COLO668 (cell line): ENCODE measurements at regions not wholly inside any gene's neighbourhood (a gene's known extent, or its start where the extent isn't known, plus 50 kb on each side); places are given as distances from the start of the nearest gene placed in this dataset.

Source experiments
- DNase-seq: peaks from one replicate; lab custom pipeline; 2025; ENCODE audit not compliant: unreplicated experiment; lab: John Stamatoyannopoulos, UW

- no peak for DNase-seq
These were observed 61.9 kb upstream of the C3orf80 start for GRCh38 chr3:160163229-160163878.

- DNase-seq: no peak
These were observed 57.0 kb upstream of the C3orf80 start for GRCh38 chr3:160168246-160168645.

- DNase-seq: no peak
These were observed 55.9 kb upstream of the C3orf80 start for GRCh38 chr3:160169139-160169976.

GRCh38 chr3:160170409-160171370 lies 54.5 kb upstream of the C3orf80 start:
- DNase-seq: no peak

- DNase-seq: no peak
These were observed 53.4 kb upstream of the C3orf80 start for GRCh38 chr3:160171813-160172212.

- no peak for DNase-seq
These were observed 50.6 kb upstream of the C3orf80 start for GRCh38 chr3:160174621-160175020.
